ENCODE measurements at regions not wholly inside any gene's neighbourhood (a gene's known extent, or its start where the extent isn't known, plus 50 kb on each side); places are given as distances from the start of the nearest gene placed in this dataset. TPM values are rescaled to one million over a fixed set of nuclear protein-coding genes. Genes with fewer than 3 reads are reported as not detected.

DNA sequence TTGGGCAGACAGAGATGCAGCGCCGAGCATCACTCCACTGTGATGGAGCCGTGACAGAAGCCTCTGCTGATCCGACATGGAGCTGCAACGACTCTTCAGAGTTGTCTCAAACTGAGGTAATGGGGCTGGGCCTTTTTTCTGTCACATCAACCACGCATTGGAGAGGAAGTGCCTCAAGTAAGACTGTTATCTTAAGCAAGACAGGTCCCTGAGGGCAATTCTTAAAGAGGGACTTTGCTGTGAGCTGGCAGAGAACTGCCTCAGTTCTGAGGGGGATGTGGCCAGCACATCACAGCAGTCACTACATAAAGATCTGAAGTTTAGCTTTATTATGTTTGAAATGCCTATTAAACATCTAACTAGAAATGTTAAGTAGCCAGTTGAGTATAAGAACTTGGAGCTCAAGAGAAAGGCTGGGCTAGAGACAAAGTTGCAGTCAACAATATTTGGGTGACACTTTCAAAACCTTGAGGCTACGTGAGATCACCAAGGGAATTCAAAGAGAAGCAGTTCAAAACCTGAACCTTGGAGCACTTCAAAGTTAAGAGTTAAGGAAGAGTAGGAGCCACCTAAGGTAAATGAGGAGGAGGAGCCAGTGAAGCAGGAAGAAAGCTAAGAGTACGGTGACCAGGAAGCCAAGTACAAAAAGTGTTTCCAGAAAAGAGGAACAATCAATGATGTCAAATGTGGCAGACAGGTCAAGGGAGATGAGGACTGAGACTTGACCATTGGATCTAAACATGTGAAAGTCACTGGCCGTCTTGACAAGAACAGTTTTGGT lies 54.2 kb upstream of the BCL9 start:
- Histone ChIP-seq H3K9me2 (replicated peaks; ENCODE audit: insufficient read depth) (no peaks in the 10 kb centered on the region), H3K9me3 (ENCODE audit: low read depth) (no peaks in the 10 kb centered on the region), H3K4me2 (no peak overlapping the region), H3K36me3 (replicated peaks; ENCODE audit: insufficient read depth, low read depth) (no peaks in the 10 kb centered on the region), H3K4me1 (ENCODE audit: insufficient read depth) (no peaks in the 10 kb centered on the region), H3K27me3 (no peaks in the 10 kb centered on the region), H2AFZ (no peak overlapping the region), H4K20me1 (ENCODE audit: insufficient read depth, poor library complexity, severe bottlenecking) (no peaks in the 10 kb centered on the region), H3K79me2 (no peaks in the 10 kb centered on the region), H3K27ac (no peak overlapping the region), H3K4me3 (no peak overlapping the region)
- 61% methylated on average over 9 of the region's 9 CpGs for WGBS (ENCODE audit: low lambda C conversion rate, missing lambda C conversion rate)
- TF ChIP-seq, protein P1, sequence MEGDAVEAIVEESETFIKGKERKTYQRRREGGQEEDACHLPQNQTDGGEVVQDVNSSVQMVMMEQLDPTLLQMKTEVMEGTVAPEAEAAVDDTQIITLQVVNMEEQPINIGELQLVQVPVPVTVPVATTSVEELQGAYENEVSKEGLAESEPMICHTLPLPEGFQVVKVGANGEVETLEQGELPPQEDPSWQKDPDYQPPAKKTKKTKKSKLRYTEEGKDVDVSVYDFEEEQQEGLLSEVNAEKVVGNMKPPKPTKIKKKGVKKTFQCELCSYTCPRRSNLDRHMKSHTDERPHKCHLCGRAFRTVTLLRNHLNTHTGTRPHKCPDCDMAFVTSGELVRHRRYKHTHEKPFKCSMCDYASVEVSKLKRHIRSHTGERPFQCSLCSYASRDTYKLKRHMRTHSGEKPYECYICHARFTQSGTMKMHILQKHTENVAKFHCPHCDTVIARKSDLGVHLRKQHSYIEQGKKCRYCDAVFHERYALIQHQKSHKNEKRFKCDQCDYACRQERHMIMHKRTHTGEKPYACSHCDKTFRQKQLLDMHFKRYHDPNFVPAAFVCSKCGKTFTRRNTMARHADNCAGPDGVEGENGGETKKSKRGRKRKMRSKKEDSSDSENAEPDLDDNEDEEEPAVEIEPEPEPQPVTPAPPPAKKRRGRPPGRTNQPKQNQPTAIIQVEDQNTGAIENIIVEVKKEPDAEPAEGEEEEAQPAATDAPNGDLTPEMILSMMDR (IDR thresholded peaks at IDR 0.05; ENCODE audit: poor library complexity) = no peak
- TF ChIP-seq EZH2 (IDR thresholded peaks at IDR 0.05; ENCODE audit: borderline replicate concordance) = no peak
- TF ChIP-seq EZH2phosphoT487 (IDR thresholded peaks at IDR 0.05; ENCODE audit: low read depth, severe bottlenecking, unreplicated experiment) = no peak
- DNase-seq (ENCODE audit: low spot score) = no peak

DNA sequence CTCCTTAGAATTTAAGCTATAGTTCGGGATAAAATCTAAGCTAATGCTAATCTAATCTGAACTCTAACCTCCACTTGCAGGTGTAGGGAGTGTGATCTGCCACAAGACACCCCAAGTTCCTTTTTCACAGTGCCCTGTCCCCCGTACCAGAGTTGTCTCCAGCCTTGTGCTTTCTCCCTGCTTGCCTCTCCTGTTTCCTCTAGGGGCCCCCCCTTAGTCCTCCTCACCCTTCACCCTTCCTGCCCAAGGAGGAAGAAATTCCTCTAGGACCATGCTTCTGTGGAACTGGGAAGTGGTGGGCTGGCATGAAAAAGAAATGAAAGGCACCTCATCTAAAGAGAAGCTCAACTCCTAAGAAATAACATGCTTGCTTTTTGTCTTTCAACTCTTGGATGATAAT lies 50.2 kb upstream of the BCL9 start:
- H3K27me3 ChIP-seq = no peaks in the 10 kb centered on the region
- no peaks in the 10 kb centered on the region for H3K36me3 ChIP-seq (replicated peaks; ENCODE audit: insufficient read depth, low read depth)
- H3K9me3 ChIP-seq (ENCODE audit: low read depth) = no peaks in the 10 kb centered on the region
- no peak overlapping the region for H2AFZ ChIP-seq
- no peaks in the 10 kb centered on the region for H3K4me1 ChIP-seq (ENCODE audit: insufficient read depth)
- TF ChIP-seq EZH2phosphoT487 (IDR thresholded peaks at IDR 0.05; ENCODE audit: low read depth, severe bottlenecking, unreplicated experiment) = no peak
- TF ChIP-seq EZH2 (IDR thresholded peaks at IDR 0.05; ENCODE audit: borderline replicate concordance) = no peak
- TF ChIP-seq, protein P1 (IDR thresholded peaks at IDR 0.05; ENCODE audit: poor library complexity) = no peak
- H3K4me2 ChIP-seq = no peak overlapping the region
- WGBS (ENCODE audit: low lambda C conversion rate, missing lambda C conversion rate) = 27% methylated on average over 2 of the region's 2 CpGs
- no peak overlapping the region for H3K27ac ChIP-seq
- H3K4me3 ChIP-seq = no peak overlapping the region
- no peaks in the 10 kb centered on the region for H3K9me2 ChIP-seq (replicated peaks; ENCODE audit: insufficient read depth)
- H3K79me2 ChIP-seq = no peaks in the 10 kb centered on the region
- DNase-seq (ENCODE audit: low spot score) = no peak
- H4K20me1 ChIP-seq (ENCODE audit: insufficient read depth, poor library complexity, severe bottlenecking) = no peaks in the 10 kb centered on the region

Small RNA genes lying in the stretch of these regions (small RNA-seq; reads per million reads assigned to genes)
- gene RF00019 = not detected
